ENCODE measurements at regions not wholly inside any gene's neighbourhood (a gene's known extent, or its start where the extent isn't known, plus 50 kb on each side); places are given as distances from the start of the nearest gene placed in this dataset.

GRCh38 chr1:30264672-30265025 is 458.7 kb downstream of the MATN1 start:
- no peaks in the 10 kb centered on the region for H3K4me1 ChIP-seq (ENCODE audit: control insufficient read depth in 1 of 2, insufficient read depth in 2 of 2, low read length in 2 of 2)
- intact Hi-C loops (cut with DNase I), result no loop called here
- no peak for DNase-seq

GRCh38 chr1:30263888-30264671 is 459.3 kb downstream of the MATN1 start:
- Histone ChIP-seq H3K27me3 (ENCODE audit: control insufficient read depth in 1 of 2, insufficient read depth in 2 of 2, low read length in 1 of 2) (no peaks in the 10 kb centered on the region), H3K4me1 (ENCODE audit: control insufficient read depth in 1 of 2, insufficient read depth in 2 of 2, low read length in 2 of 2) (no peaks in the 10 kb centered on the region), H3K27ac (ENCODE audit: low read depth in 1 of 2, low read length in 2 of 2) (no peak overlapping the region), H3K4me3 (ENCODE audit: low read length in 2 of 2) (no peak overlapping the region), H3K36me3 (ENCODE audit: control insufficient read depth in 1 of 2, insufficient read depth in 2 of 2, low read length in 1 of 2) (no peaks in the 10 kb centered on the region), H3K9me3 (ENCODE audit: control insufficient read depth, low read length) (no peaks in the 10 kb centered on the region)
- DNase-seq (no peak), ATAC-seq (ENCODE audit: low FRiP score) (no peak)
- 68 to 73% methylated on average over 9 of the region's 9 CpGs for WGBS, 2 donors
- intact Hi-C loops (cut with DNase I), result no loop called here

More at GRCh38 chr1:30264672-30265025, 458.7 kb downstream of the MATN1 start:
- Histone ChIP-seq H3K27me3 (ENCODE audit: control insufficient read depth in 1 of 2, insufficient read depth in 2 of 2, low read length in 1 of 2) (no peaks in the 10 kb centered on the region), H3K9me3 (ENCODE audit: control insufficient read depth, low read length) (no peaks in the 10 kb centered on the region), H3K4me3 (ENCODE audit: low read length in 2 of 2) (no peak overlapping the region), H3K27ac (ENCODE audit: low read depth in 1 of 2, low read length in 2 of 2) (no peak overlapping the region), H3K36me3 (ENCODE audit: control insufficient read depth in 1 of 2, insufficient read depth in 2 of 2, low read length in 1 of 2) (no peaks in the 10 kb centered on the region)
- WGBS, 2 donors, result 40 to 45% methylated on average over 4 of the region's 4 CpGs
- ATAC-seq (ENCODE audit: low FRiP score), result no peak

GRCh38 chr1:30263405-30263804 is 460.0 kb downstream of the MATN1 start:
- intact Hi-C loops (cut with DNase I), result no loop called here
- Histone ChIP-seq H3K4me3 (ENCODE audit: low read length in 2 of 2) (no peak overlapping the region), H3K4me1 (ENCODE audit: control insufficient read depth in 1 of 2, insufficient read depth in 2 of 2, low read length in 2 of 2) (no peaks in the 10 kb centered on the region), H3K27me3 (ENCODE audit: control insufficient read depth in 1 of 2, insufficient read depth in 2 of 2, low read length in 1 of 2) (no peaks in the 10 kb centered on the region), H3K9me3 (ENCODE audit: control insufficient read depth, low read length) (no peaks in the 10 kb centered on the region), H3K36me3 (ENCODE audit: control insufficient read depth in 1 of 2, insufficient read depth in 2 of 2, low read length in 1 of 2) (no peaks in the 10 kb centered on the region), H3K27ac (ENCODE audit: low read depth in 1 of 2, low read length in 2 of 2) (no peak overlapping the region)
- 94 to 97% methylated on average over 4 of the region's 4 CpGs for WGBS, 2 donors
- no peak for DNase-seq
- ATAC-seq (ENCODE audit: low FRiP score), result no peak

GRCh38 chr1:30262158-30262557 is 461.2 kb downstream of the MATN1 start:
- Histone ChIP-seq H3K4me3 (ENCODE audit: low read length in 2 of 2) (no peak overlapping the region), H3K27ac (ENCODE audit: low read depth in 1 of 2, low read length in 2 of 2) (no peak overlapping the region), H3K36me3 (ENCODE audit: control insufficient read depth in 1 of 2, insufficient read depth in 2 of 2, low read length in 1 of 2) (no peaks in the 10 kb centered on the region), H3K27me3 (ENCODE audit: control insufficient read depth in 1 of 2, insufficient read depth in 2 of 2, low read length in 1 of 2) (no peaks in the 10 kb centered on the region), H3K9me3 (ENCODE audit: control insufficient read depth, low read length) (no peaks in the 10 kb centered on the region), H3K4me1 (ENCODE audit: control insufficient read depth in 1 of 2, insufficient read depth in 2 of 2, low read length in 2 of 2) (no peaks in the 10 kb centered on the region)
- no peak for DNase-seq
- intact Hi-C loops (cut with DNase I), result no loop called here
- ATAC-seq (ENCODE audit: low FRiP score), result no peak
- WGBS, 2 donors, result 76 to 79% methylated on average over 5 of the region's 5 CpGs

- no peak for DNase-seq
Observed at GRCh38 chr1:30260318-30260717, 463.1 kb downstream of the MATN1 start.

GRCh38 chr1:30259631-30260030 is 463.8 kb downstream of the MATN1 start:
- no peak overlapping the region for H3K27ac ChIP-seq (ENCODE audit: low read depth in 1 of 2, low read length in 2 of 2)
- intact Hi-C loops (cut with DNase I), result no loop called here
- no peak overlapping the region for H3K4me3 ChIP-seq (ENCODE audit: low read length in 2 of 2)
- WGBS, 2 donors, result 52 to 56% methylated on average over 9 of the region's 9 CpGs
- DNase-seq (no peak), ATAC-seq (ENCODE audit: low FRiP score) (no peak)
- H3K4me1 ChIP-seq (ENCODE audit: control insufficient read depth in 1 of 2, insufficient read depth in 2 of 2, low read length in 2 of 2), result no peaks in the 10 kb centered on the region
- no peaks in the 10 kb centered on the region for H3K27me3 ChIP-seq (ENCODE audit: control insufficient read depth in 1 of 2, insufficient read depth in 2 of 2, low read length in 1 of 2)
- no peaks in the 10 kb centered on the region for H3K9me3 ChIP-seq (ENCODE audit: control insufficient read depth, low read length)
- no peaks in the 10 kb centered on the region for H3K36me3 ChIP-seq (ENCODE audit: control insufficient read depth in 1 of 2, insufficient read depth in 2 of 2, low read length in 1 of 2)

More at GRCh38 chr1:30260318-30260717, 463.1 kb downstream of the MATN1 start:
- ATAC-seq (ENCODE audit: low FRiP score), result no peak
- Histone ChIP-seq H3K4me3 (ENCODE audit: low read length in 2 of 2) (no peak overlapping the region), H3K27me3 (ENCODE audit: control insufficient read depth in 1 of 2, insufficient read depth in 2 of 2, low read length in 1 of 2) (no peaks in the 10 kb centered on the region), H3K9me3 (ENCODE audit: control insufficient read depth, low read length) (no peaks in the 10 kb centered on the region), H3K27ac (ENCODE audit: low read depth in 1 of 2, low read length in 2 of 2) (no peak overlapping the region), H3K36me3 (ENCODE audit: control insufficient read depth in 1 of 2, insufficient read depth in 2 of 2, low read length in 1 of 2) (no peaks in the 10 kb centered on the region), H3K4me1 (ENCODE audit: control insufficient read depth in 1 of 2, insufficient read depth in 2 of 2, low read length in 2 of 2) (no peaks in the 10 kb centered on the region)
- 50 to 68% methylated on average over 3 of the region's 3 CpGs for WGBS, 2 donors
- intact Hi-C loops (cut with DNase I), result no loop called here

GRCh38 chr1:30258876-30259275 is 464.5 kb downstream of the MATN1 start:
- intact Hi-C loops (cut with DNase I), result no loop called here
- Histone ChIP-seq H3K4me3 (ENCODE audit: low read length in 2 of 2) (no peak overlapping the region), H3K9me3 (ENCODE audit: control insufficient read depth, low read length) (no peaks in the 10 kb centered on the region), H3K27me3 (ENCODE audit: control insufficient read depth in 1 of 2, insufficient read depth in 2 of 2, low read length in 1 of 2) (no peaks in the 10 kb centered on the region), H3K27ac (ENCODE audit: low read depth in 1 of 2, low read length in 2 of 2) (no peak overlapping the region), H3K36me3 (ENCODE audit: control insufficient read depth in 1 of 2, insufficient read depth in 2 of 2, low read length in 1 of 2) (no peaks in the 10 kb centered on the region), H3K4me1 (ENCODE audit: control insufficient read depth in 1 of 2, insufficient read depth in 2 of 2, low read length in 2 of 2) (no peaks in the 10 kb centered on the region)
- no peak for ATAC-seq (ENCODE audit: low FRiP score)
- no peak for DNase-seq
- WGBS, 2 donors, result 5 to 8% methylated on average over 4 of the region's 4 CpGs

- intact Hi-C loops (cut with DNase I), result no loop called here
- Histone ChIP-seq H3K4me1 (ENCODE audit: control insufficient read depth in 1 of 2, insufficient read depth in 2 of 2, low read length in 2 of 2) (no peaks in the 10 kb centered on the region), H3K4me3 (ENCODE audit: low read length in 2 of 2) (no peak overlapping the region), H3K9me3 (ENCODE audit: control insufficient read depth, low read length) (no peaks in the 10 kb centered on the region), H3K27ac (ENCODE audit: low read depth in 1 of 2, low read length in 2 of 2) (no peak overlapping the region), H3K27me3 (ENCODE audit: control insufficient read depth in 1 of 2, insufficient read depth in 2 of 2, low read length in 1 of 2) (peaks cover 0 to 1% of the 10 kb centered on the region in 2 donors), H3K36me3 (ENCODE audit: control insufficient read depth in 1 of 2, insufficient read depth in 2 of 2, low read length in 1 of 2) (no peaks in the 10 kb centered on the region)
- ATAC-seq (ENCODE audit: low FRiP score), result no peak
- no peak for DNase-seq
- 83 to 92% methylated on average over 6 of the region's 6 CpGs for WGBS, 2 donors
Observed at GRCh38 chr1:30258471-30258870, 464.9 kb downstream of the MATN1 start.

- H3K9me3 ChIP-seq (ENCODE audit: control insufficient read depth, low read length), result no peaks in the 10 kb centered on the region
- ATAC-seq (ENCODE audit: low FRiP score), result no peak
- intact Hi-C loops (cut with DNase I), result no loop called here
Observed at GRCh38 chr1:30257742-30258380, 465.5 kb downstream of the MATN1 start.

More at GRCh38 chr1:30257742-30258380, 465.5 kb downstream of the MATN1 start:
- WGBS, 2 donors, result 82 to 85% methylated on average over 14 of the region's 14 CpGs
- Histone ChIP-seq H3K27me3 (ENCODE audit: control insufficient read depth in 1 of 2, insufficient read depth in 2 of 2, low read length in 1 of 2) (peaks cover 0 to 2% of the 10 kb centered on the region in 2 donors), H3K4me1 (ENCODE audit: control insufficient read depth in 1 of 2, insufficient read depth in 2 of 2, low read length in 2 of 2) (no peaks in the 10 kb centered on the region), H3K27ac (ENCODE audit: low read depth in 1 of 2, low read length in 2 of 2) (no peak overlapping the region), H3K4me3 (ENCODE audit: low read length in 2 of 2) (no peak overlapping the region), H3K36me3 (ENCODE audit: control insufficient read depth in 1 of 2, insufficient read depth in 2 of 2, low read length in 1 of 2) (no peaks in the 10 kb centered on the region)
- DNase-seq, result no peak

Measured in aorta (tissue), 5 donors.